KBM-7 (cell line): ENCODE measurements at regions not wholly inside any gene's neighbourhood (a gene's known extent, or its start where the extent isn't known, plus 50 kb on each side); places are given as distances from the start of the nearest gene placed in this dataset.
"Not testable (repeated sequence)": the region's sequence is repeated elsewhere in the genome, so short reads cannot be mapped to it uniquely, and the experiment has no call there.

Experiments
- DNase-seq: peaks from one replicate; pipeline ENCODE4 v3.0.0-alpha.2; 2015
- in situ Hi-C: fragments of 300-500 bp; cut with MboI; formaldehyde crosslinking; loops from 2 replicates; pipeline ENCODE4 v1.14.3; 2020; ENCODE audit warnings: low sequenced_read_pairs, low pct_unique_long_range_greater_than_20kb, mixed read lengths

DNA sequence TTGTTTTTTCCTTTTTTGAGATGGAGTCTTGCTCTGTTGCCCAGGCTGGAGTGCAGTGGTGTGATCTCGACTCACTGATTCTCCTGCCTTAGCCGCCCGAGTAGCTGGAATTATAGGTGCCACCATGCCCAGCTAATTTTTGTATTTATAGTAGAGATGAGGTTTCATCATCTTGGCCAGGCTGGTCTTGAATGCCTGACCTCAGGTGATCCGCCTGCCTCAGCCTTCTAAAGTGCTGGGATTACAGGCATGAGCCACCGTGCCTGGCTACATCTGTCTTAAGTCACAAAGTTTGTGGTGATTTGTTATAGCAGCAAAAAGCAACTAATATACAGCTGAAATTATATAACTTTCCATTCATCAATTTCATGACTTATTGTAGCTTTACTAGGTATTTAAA is 198.2 kb downstream of the JCAD start:
- DNase-seq, in situ Hi-C loops: not testable (repeated sequence)

DNA sequence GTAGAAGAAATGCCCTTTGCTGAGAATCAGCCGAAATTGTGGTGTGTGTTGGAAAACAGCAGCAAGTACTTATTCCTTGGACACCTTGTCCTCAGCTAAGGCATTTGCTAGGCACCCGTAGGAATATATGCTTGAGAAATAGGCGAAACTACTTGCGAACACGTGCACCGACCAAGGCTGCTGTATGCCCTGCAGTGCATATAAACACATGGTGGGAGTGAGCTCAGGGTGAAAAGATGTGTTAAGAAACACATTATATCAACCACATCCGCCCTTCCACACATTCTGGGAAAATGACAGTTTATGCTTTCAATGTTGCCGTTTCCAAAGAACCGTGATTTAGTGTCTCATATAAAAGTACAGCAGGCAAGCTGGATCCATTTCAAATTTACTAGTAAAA is 199.2 kb downstream of the JCAD start:
- in situ Hi-C loops = no loop called here
- DNase-seq = peak; percentile 49

DNA sequence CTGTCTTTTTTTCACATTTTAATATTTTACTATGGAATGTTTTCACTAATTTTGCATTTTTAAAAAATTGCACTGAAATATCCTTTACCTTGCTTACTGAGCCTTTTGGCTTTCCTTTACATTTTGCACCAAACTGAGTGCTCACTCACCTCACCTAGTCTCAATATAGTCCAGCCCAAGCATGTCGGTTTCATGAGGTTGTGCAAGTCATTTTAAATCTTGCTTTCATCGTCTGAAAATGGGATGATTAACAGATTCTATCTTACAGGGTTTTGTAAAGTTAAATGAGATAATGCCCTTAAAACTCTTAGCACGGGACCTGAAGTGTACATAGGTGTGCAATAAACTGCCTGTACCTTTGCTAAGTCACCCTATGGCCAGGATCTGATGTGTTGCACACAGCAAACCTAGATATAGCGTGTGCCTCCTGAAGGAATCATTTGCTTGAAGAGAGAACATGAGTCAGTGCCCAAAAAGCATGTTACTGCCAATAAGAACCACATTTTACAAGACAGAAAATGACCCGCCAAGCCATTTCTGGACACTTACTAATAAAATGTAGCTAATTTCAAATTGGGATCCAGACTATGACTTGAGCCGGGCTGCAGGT is 199.8 kb downstream of the JCAD start:
- in situ Hi-C loops = no loop called here
- no peak for DNase-seq

DNA sequence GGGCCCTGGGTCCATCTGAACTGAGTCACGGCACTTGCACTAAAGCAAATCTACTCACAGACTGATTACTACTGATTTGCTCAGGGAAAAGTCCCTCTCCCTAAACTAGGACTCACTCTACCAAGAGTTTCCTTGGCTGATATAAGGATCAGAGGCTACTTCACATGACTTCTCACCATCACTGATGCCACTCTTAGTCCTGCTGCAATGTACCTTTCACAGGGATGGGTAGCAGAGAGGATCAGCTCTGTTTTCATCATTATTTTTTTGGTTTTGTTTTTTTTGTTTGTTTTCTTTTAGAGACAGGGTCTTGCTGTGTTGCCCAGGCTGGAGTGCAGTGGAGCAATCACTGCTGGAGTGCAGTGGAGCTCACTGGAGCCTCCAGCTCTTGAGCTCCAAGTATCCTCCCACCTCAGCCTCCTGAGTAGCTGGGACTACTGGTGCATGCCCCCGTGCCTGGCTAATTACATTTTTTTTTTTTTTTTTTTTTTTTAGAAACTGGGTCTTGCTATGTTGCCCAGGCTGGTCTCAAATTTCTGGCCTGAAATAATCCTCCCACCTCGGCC is 200.6 kb downstream of the JCAD start:
- in situ Hi-C loops = no loop called here
- no peak for DNase-seq

DNA sequence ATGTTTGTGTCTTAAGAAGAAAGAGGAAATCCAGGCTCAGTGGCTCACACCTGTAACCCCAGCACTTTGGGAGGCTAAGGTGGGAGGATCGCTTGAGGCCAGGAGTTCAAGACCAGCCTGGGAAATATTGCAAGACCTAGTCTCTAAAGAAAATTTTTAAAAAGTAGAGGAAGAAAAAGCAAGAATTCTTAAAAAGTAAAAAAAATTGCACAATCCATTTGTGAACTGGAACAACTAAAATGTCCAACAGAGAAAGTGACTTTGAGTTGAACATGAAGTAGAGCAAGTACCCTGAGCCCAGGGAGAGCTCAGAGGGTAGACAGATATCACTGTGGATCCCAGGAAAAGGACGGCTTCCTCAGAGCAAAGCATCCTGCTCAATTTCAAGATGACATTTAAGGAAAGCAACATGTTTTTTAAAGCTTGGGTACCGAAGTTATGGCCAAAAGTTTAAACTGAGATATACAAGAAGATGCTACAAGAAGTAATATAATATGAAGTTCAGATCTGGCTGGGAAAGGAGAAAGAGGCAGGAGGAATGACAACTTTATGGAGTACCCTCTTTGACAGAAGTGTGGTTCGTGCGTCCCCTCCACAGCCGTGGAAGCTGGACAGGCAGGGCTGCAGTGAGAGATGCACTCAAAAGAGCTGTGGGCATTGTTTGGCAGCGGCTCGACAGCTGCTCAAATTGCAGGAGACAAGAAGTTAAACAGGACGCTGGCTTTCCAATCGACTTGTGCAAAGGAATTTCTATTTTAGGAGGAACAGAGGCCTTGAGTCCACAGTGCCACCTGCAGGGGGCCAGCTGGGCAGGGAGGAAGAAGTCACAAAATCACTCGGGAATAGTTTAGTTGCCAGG is 201.3 kb downstream of the JCAD start:
- in situ Hi-C loops = no loop called here
- peak; percentile 64 for DNase-seq

DNA sequence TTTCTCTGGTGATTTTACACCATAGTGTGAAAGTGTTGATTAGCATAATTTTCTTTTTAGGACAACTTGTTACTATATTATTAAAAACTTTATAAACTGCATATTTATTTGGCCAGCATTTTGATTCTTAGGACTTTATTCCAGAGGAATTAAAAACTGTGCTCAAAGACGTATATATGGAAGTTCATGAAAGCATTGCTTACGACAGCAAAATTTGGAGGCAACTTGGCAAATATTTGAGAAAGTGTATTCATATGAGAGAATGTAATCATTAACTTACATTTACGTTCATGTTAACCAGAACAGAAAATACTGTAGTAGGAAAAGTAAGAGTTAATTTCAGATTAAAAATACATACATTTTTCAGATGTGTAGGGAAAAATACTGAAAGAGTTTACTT is 203.1 kb downstream of the JCAD start:
- DNase-seq = no peak
- in situ Hi-C loops = no loop called here

DNA sequence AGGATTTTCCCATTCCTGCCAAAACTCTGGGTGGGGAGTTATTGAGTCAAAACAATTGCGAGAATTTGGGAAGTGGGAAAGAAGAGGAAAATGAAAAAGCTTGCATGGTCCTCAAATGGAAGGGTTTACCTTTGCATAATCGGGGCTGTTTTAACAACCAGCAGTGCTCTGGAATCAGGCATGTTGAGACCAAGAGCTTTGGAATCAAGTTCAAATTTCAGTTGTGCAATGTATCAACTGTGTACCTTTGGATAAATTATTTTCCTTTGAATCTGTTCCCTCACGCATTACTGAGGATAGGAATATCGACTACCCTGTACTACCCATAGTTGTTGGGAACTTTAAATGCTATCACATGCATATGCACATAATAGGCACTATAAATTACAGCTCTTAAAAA is 205.5 kb downstream of the JCAD start:
- in situ Hi-C loops = no loop called here
- DNase-seq = no peak

DNA sequence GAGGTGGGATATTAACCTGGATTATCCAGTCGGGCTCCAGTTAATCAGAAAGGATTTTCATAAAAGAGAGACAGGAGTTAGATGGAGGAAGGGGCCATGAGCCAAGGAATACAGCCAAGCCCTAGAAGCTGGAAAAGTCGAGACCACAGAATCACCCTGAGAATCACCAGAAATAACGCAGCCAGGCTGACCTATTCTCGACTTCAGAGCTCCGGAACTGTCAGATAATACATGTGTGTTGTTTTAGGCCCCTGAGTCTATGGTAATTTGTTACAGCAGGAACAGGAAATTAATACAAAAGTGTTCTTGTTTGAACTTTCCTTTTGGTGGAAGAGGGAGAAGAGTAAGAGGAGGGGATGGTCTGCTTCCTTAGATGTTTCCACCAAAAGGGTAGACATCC is 208.1 kb downstream of the JCAD start:
- in situ Hi-C loops = no loop called here
- DNase-seq = no peak

DNA sequence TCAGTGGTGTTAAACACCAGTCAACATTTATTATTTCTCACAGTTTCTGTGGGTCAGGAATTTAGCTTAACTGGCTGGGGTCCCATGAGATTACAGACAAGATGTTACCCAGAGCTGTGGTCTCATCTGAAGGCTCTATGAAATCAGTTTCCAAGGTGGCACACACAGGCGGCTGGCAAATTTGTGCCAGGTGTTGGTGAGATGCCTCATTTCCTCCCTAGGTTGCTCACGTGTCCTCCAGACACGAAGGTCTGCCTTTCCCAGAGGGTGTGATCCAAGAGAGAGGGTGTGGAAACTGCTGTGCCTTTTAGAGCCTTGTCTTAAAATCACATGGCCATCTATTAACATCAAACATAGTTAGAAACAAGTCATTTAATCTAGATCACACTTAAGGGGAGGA is 209.0 kb downstream of the JCAD start:
- in situ Hi-C loops = no loop called here

DNA sequence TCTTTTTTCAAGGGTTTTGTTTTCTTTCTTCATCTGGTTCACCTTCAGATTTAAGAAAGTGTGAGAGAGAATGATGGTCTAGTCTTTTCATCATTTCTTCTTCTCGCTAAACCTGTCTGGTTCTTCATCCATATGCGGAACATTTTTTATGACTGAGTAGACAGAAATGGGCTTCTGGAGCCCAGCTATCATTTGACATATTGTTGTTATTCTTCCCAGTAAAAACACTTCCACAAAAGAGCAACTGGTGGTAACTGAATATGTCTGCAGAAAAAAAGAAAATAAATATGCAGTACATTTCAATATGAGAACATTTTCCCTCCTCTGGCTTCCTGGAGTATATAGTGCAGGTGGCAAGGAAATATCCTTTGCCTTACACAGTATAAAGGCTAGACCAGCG is 209.5 kb downstream of the JCAD start:
- in situ Hi-C loops = no loop called here
- no peak for DNase-seq

More for the DNA sequence above, 209.0 kb downstream of the JCAD start:
- DNase-seq = no peak

DNA sequence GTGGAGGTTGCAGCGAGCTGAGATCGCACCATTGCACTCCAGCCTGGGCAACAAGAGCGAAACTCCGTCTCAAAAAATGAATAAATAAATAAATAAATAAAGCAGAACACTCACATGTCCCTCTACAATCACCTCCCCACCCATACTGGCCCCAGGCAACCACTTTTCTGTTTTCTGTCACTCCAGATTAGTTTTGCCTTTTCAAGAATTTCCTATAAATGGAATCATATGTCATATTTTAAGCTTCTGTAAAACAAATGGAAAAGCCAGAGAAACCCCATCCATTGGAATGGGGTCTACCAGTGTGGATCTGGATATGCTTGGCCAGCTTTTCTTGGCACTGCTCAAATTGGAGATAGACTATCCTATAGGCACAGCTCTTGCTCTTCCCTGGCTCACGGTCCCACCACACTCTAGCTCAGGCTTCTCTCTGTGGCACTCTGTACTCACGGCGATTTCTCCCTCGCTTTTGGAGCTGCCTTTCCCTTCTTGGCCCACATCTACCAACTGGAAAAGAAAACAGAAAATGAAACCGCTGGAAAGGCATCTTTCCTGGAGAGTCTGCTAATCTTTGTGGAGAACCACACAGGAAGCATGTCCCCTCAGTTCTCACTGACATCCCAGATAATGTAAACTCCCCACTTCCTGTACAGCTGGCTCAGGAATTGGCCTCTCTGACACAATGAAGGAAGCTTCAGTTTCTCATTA is 210.1 kb downstream of the JCAD start:
- peak; percentile 86 for DNase-seq
- in situ Hi-C loops = no loop called here

DNA sequence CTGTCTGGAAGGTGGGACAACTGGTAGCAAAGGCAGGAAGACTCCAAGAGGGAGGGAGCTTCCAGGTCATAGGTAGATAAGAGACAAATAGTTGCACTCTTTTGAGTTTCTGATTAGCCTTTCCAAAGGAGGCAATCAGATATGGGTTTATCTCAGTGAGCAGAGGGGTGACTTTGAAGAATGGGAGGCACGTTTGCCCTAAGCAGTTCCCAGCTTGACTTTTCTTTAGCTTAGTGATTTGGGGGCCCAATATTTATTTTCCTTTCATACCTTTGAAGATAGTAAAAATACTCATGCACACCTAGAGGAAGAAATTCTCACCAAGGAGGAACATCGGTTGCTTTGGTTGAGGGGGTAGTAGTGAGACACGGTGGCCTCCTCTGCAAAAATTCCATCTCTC is 212.1 kb upstream of the SVIL start:
- in situ Hi-C loops = no loop called here
- DNase-seq = no peak

DNA sequence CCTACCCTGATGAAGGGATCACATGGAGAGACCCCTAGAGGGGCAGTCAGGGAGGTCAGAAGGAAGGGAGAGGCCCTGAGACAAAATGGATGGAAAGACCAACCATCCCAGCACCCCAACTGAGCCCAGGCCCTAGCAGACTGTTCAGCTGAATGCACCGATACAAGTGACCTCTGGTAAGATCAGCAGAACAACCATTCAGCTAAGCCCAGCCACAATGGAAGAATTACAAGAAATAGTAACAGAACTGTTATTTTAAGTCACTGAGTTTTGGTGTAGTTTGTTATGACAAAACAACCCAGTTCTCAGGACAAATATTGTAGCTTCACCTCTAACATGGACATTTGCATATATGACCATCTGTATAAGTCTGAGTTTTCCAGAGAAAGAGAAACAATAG is 210.4 kb upstream of the SVIL start:
- in situ Hi-C loops = no loop called here
- DNase-seq = no peak

DNA sequence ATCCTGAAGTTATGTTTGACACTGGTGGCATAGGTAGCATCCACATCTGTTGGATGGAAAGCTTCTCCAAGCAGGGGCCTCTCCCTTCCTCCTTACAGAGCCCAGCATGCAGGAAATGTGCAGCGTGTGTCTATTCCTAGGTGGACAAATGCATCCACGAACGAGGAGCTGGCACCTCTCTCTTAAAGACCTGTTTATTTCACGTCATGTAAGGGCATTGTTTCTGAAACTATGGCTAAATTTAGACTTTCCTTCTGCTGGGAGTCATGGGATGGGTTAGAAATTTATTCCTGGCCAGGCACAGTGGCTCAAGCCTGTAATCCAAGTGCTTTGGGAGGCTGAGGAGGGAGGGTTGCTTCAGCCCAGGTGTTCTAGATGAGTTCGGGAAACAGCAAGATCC is 208.4 kb upstream of the SVIL start:
- DNase-seq = no peak
- in situ Hi-C loops = no loop called here

DNA sequence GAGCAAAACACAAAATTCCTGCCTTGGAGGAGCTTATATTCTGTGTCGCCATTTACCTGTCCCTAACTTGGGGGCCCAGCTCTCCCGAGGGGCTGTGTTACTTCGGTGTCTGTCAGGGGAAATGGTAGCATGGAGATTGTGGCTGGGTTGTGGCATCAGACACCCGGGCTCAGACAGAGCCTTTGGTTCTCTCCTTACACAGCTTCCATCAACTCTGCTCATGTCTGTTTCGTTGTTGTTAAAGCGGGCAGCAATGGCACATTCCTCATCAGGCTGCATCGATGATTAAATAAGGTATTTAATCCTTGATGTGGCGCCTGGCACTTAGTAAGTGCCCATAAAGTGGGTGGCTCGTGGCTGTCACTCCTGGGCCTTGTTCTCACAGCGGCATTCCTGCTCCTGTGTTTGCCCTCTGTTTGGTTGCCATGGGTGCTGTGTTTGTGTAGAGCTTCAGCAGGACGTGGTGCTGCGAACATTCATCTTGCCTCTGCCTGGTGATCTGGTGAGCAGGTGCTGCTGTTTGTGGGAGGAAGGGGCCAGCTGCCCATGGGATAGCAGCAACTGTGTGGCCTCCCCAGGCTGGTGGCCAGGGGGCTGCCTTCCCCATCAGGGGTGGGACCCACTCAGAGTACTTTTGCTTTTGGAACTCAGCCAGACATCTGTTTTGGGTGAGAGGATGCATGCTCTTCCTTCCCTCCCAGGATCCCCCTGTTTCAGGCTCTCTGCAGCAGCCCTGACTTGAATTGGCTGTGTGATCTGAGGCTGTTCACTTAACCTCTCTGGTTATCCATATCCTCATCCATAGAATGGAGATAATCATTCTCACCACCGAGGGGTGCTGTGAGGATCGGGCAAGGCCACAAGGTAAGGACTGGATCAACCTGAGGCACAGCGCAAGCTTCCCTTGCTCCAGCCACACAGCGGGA is 207.2 kb upstream of the SVIL start:
- in situ Hi-C loops = no loop called here
- no peak for DNase-seq

DNA sequence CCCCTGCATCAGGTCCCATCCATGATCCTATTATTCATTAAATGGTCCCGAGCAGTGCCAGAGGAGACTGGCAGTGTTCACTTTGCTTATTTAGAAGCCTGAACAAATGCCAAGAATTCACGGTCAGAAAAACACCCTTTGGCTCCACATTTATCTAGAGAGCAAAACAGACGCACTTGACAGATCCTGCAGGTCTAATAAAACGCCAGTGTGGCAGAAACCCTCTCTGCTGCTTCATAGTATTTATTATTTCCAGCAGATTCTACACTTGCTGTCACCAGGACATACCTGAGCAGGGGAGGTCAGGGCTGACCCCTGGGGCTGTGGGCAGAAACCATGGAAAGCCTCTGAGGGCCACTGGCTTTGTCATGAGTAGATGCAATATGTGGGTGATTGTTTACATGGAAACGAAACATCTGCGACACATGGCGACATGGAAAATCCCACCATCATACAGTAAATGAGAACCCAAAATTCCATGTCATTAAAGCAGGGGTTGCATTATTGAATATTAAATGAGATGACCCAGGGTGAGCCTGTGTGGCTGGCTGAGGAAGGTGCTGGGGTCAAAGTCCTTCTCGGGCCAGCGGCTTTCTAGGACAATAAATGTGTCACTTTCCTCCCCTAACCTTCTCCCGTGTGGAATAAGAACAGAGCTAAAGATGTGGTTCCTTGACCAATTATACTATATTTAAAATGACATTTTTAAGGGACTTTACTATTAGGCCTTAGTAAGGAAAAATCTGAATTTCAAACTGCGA is 205.9 kb upstream of the SVIL start:
- in situ Hi-C loops = no loop called here
- no peak for DNase-seq

DNA sequence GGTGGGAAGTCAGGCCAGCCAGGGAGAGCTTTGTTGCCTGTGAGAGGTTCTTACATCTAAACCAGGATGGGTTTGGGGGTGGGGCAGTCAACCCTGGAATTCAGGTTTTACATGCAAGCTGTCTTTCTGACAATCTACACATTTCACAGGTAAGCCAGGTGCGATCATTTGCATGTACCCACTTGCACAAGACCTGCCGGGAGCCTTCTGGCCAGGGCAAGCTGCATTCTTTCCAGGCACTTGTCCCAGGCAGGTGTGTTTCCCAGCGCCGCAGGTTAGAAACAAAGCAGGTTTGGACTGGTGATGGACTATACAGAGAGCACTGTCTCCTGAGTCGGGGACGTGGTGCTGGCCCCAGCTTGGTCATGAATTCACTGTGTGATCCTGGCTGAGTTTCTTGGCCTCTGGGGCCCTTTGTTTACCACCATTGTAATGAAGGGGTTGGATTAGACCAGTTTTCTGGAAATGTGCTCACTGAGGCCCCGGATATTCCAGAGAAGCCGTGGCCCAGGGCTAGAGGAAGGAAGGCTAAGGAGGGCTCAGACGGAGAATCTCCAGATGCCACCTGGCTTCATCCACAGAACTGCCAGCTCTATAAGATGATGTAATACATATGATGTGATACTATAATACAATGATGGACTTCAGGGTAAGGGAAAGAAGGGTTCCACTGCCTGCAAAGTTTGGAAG is 205.2 kb upstream of the SVIL start:
- in situ Hi-C loops = no loop called here

DNA sequence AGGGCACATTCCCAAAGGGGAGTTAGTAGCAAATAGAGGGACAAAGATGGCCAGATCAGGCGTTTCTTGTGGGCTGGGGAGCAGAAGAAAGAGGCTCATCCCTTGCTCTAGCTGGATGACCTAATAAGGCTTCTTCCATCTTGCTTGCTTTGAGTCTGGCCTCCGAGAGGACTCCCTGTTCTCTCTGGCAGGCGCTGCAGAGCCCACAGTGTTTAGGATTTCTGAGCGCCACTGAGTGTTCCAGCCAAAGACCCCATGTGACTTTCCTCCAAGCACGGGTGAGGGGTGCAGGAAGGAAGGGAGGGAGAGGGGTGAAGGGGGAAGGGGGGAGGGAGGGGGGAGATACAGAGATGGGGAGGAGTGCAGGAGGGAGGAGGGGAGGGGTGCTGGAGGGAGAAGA is 203.8 kb upstream of the SVIL start:
- in situ Hi-C loops = no loop called here
- DNase-seq = no peak

More for the DNA sequence above, 205.2 kb upstream of the SVIL start:
- no peak for DNase-seq
